ENCODE measurements at regions not wholly inside any gene's neighbourhood (a gene's known extent, or its start where the extent isn't known, plus 50 kb on each side); places are given as distances from the start of the nearest gene placed in this dataset.

DNA sequence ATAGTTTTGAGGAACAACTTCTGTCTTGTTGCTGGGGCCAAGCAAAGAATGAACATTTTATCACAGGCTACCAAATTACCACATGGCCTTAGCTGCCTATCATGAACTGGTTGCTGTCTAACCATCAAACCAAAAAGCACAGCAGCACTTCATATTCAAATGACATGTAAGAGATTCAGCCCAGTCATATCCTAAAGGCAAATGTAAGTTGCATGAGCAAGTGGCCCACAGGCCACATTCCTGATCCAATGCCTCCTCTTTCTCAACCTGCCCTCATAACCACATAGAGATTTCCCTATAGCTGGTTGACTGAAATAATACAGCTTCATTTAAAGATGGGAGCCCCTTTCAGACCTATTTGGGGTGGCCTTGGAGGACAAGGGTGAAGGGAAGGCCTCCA, 572.3 kb downstream of the IRS1 start:
- DNase-seq (ENCODE audit: low read depth in 2 of 3, low spot score in 2 of 3), result no peak

DNA sequence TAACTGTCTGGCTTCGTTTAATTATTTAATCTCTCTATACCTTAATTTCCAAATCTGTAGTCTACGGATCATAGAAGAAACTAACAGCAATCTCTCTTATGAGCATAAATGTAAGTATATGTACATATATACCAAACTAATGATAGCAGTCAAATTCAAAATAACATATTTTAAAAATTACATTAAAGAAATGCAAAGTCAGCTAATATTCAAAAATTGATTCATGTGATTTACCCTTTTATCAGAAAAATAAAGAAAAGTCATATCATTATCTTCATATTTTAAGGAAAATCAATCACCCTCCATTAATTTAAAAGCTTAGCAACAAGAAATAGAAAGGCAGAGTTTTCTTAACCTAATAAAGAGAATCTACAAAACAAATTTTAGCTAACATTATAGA, 575.9 kb downstream of the IRS1 start:
- DNase-seq (ENCODE audit: low read depth in 2 of 3, low spot score in 2 of 3), result no peak

DNA sequence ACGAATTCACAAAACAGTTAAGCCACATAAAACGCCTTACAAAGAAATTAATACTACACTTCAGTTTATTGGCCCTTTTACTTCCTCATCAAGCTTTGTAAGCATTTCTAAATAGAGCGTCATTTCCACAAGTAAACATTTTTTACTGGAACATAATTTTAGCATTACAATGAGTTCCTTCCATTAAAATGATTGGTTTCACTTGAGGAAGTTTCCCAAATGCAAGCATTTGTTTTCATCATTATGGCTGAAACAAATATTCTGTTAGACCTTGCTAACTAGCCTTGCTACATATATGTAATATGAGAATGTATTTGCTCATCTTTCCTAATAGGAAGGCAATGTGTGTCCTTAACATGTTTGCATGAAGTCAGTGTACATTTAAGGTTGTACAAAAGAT, 579.1 kb downstream of the IRS1 start:
- DNase-seq (ENCODE audit: low read depth in 2 of 3, low spot score in 2 of 3), result no peak

DNA sequence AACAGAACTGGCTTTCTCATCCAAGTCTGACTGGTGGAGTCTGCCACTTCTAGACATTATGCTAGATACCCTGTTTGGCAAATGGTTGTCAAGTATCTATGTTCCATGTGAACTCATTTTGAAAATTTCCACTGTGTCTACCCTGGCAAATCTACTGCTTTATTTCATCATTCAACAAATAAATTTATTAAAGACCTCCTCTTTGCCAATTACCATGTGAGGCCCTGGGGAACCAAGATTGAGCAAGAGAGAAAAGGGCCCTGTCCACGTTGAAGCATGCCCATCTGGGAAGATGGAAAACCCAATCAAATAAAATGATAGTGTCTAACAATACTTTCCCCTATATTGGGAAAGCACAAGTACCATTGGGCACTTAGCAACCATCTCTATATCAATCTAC, 582.4 kb downstream of the IRS1 start:
- DNase-seq (ENCODE audit: low read depth in 2 of 3, low spot score in 2 of 3), result no peak

DNA sequence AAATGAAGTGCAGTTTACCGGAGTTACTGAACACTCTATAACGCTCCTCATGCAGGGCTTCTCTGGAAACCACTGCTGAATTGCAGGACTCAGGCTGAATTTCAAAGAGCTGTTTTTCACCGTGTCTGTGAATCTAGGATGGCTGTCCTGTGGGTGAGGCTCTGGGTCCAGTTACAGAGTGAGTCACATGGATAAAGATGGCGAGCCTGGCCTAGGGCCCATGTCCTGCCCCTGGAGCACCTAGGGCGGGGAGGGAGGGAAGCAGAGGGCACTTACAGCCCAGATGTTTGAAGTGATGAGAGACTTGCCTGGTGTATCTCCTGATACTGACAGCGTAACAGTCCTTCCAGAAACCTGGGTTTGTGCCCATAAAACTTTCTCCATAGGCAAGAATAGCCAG, 583.0 kb downstream of the IRS1 start:
- no peak for DNase-seq (ENCODE audit: low read depth in 2 of 3, low spot score in 2 of 3)

DNA sequence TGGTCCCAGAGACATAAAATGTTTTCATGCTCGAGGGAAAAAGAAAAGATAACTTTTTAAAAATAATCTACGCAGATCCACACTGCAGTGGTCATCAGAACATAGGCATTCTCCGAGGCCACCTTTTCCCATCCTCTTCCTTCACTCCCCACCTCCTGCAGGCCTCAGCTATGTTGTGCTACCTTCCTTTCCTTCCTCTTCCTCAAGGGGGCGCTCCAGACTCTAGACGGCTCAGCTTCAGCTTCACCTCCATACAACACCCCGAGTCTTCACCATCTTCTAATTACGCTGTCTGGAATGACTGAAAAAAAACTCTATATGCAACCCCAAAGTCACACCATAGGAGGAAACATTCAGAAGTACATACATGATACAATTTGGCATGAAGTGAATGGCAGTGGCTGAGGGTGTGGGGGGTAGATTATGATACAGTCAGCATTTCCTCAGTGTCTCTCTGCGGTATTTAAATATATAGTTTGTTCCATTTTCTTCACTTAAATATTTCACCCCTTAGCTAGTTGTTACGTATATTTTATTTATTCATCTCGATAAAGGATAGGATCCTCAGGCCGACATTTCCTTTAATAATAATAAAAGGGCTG, 583.6 kb downstream of the IRS1 start:
- peak; percentile 2 to 38 (median 2) for DNase-seq (ENCODE audit: low read depth in 2 of 3, low spot score in 2 of 3)

DNA sequence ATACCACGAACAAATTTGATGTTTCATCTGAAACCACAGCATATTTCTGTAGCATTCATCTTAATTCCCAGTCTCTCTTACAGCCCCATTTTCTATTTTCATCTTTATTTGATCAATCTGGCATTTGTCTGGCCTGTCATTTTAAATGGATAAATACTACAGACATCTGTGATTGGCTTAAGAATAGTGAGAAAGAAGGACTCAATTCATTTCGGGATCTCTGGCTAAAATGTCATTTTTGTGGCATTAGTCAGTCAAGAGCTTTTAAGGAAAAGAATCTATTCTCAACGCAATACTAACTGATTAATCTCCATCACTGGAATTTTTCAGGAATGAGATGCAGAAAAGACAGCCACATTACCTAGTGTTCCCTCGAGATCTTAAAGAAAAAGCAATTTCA, 585.9 kb downstream of the IRS1 start:
- no peak for DNase-seq (ENCODE audit: low read depth in 2 of 3, low spot score in 2 of 3)

DNA sequence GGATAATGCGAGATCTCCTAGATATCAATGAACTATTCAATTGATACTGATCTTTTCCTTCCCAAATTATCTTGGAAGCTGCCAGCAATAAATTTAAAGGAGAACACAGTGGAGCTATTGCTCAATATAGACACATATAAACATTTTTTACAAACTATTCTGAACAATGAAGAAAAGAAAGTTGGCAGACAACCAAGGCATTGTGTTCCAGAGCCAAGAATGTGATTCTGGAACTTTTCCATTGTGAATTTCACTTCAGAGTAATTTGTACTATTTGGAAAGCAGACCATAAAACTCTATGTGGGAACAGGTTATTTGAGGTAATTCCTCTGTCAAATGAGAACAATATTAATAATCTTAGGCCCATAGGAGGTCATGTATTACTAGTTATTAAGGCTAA, 588.2 kb downstream of the IRS1 start:
- no peak for DNase-seq (ENCODE audit: low read depth in 2 of 3, low spot score in 2 of 3)

DNA sequence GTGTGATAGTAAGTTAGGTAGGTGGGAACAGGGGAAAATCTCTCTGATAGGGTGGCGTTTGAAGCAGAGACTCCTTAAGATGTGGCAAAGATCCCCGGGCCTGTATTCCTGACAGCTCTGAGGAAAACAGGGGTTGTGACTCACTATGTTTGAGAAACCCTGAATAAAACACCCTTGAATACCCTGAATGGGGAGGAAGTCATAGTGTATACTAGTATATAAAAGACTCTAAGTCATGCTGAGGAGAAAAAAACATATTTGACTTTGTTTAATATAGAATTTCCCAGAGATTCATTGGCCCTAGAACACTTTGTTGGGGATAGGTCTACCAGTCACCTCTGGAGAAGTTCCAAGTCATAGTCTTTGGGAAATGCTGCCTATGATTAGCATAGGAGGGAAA, 590.9 kb downstream of the IRS1 start:
- DNase-seq (ENCODE audit: low read depth in 2 of 3, low spot score in 2 of 3), result no peak

DNA sequence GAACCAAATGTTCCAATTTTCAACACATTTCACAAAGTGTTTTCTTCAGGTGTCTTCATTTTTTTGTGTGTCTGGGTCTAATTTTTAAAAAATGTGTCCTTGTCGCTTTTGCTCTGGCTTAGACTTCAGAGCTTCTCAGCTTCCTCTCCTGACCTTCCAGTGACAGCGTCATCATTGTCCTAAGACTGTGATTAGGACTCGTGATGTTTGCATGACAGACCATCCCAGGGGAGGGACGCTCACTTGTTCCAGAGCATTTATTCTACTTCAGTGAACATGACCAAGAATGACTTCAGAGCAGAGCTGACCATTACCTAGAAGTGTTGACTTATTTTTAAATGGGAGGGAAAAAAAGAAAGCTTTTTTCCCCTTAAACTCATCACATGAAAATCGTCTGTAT, 591.9 kb downstream of the IRS1 start:
- DNase-seq (ENCODE audit: low read depth in 2 of 3, low spot score in 2 of 3), result no peak

DNA sequence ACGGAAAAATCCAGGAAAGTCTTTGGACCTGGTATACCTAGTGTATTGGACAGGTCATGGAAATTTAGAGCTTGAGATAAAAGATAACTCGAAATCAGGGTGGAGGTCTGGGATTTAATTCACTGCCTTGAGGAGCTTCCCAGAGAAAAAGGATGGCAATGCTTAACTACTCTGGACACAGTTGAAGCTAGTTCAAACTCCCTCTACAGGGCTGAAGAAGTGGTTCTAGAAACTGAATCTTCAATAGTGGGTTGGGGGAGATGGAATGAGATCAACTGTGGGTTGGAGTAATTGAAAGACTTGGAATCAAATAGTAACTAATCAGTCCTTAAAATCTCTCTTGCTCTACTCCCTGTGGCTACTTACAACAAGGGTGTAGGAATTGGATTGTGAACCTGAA, 600.1 kb downstream of the IRS1 start:
- no peak for DNase-seq (ENCODE audit: low read depth in 2 of 3, low spot score in 2 of 3)

DNA sequence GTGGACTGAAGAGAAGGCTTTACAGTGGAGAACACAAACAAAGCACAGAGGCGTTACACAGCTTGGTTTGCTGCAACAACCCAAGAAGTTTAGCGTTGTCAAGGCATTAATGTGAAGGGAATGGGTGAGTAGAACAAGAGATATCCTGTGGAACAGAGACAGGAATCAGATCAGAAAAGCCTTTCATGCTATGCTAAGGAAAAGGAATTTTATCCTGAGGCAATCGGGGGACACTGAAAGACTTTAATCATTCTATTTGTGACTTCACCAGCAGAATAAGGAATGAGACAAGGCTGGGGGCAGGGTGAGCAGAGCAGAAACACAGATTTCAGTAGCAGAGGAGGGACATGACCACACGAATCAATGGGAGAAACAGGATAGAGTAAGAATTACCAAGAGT, 600.7 kb downstream of the IRS1 start:
- DNase-seq (ENCODE audit: low read depth in 2 of 3, low spot score in 2 of 3), result no peak

DNA sequence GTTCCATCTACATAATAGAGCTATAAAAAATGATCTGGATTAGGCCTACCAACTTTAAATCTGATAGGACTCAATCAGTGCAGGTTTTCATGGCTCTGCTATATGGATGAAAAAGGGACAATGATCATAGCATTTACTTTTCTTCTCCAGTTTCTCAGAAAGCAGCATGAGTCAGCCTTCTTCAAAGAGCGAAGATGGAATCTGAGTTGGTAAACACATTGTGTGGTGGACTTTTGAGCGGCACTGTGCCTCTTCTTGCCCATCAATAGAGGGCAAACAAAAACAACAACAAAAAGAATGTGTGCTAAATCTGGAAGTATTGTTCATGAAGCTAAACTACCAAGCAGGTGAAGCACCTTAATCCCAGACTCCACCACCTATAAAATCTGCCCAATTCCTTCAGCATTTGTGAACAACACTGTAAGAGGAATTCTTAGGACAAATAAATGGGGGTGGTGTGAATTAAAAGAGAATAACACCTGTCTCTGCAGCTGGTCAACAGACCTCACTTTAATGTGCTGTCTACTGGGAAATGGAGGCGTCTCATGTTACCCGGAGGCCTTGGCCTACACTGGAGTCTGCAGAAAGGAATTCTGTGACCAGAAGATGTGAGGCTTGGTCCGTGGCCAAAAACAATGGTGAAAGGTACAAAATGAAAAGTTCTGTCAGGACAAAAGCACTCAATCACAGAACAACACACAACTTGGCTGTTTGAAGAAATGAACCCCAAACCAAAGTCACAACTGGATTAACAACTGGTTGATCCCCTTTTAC, 609.0 kb downstream of the IRS1 start:
- no peak for DNase-seq (ENCODE audit: low read depth in 2 of 3, low spot score in 2 of 3)

DNA sequence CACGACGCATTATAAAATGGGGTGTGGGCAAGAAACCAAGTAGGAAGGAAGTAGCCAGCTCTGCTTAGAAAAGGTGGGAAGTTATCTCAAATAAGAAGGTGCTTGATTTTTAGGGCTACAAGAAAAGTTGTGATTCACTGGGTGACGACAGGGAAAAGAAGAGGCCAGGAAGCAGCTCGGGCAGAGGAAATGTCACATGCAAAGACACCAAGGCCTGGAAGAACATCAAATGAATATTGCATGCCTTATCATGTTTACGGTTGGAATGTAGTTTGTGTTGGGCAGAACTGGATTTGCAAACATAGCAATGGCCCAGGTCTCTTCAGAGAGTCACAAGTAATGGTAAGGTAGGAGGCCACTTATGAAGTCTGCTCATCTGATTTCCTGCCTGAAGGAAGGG, 610.6 kb downstream of the IRS1 start:
- no peak for DNase-seq (ENCODE audit: low read depth in 2 of 3, low spot score in 2 of 3)

DNA sequence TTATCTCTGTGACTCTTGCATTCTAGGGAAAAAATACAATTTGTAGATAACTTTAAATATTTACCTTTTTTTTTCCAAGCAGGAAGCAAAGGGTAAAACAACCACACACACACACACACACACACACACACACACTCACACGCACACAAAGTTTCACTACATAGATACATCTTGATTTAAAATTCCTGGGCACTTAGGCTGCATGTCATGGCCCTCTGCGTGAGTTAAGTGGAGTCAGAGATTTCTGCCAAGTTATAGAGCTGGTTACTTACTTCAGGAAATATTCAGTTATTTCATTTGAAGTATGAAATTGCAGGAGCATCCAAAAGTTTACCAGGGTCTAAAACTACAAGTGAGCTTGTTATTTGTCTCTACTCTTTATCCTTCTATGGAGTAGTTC, 612.0 kb downstream of the IRS1 start:
- no peak for DNase-seq (ENCODE audit: low read depth in 2 of 3, low spot score in 2 of 3)

DNA sequence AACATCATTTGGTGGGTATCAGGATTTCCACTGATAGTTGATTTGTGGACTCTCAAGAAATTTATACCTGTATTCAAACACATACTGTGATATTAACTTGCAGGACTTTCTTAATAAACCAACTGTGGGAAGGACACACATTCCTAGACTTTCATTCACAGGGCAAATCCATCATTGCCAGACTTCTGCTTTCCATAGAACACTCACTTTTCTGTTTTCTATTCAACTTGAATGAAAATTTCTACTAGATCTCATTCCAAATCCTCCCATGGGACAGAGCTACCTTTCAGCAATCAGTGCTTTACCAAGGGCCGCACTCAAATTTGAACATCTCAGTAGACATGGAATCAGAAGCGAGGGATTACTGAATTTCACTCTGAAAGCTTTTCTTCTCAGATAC, 612.5 kb downstream of the IRS1 start:
- no peak for DNase-seq (ENCODE audit: low read depth in 2 of 3, low spot score in 2 of 3)

DNA sequence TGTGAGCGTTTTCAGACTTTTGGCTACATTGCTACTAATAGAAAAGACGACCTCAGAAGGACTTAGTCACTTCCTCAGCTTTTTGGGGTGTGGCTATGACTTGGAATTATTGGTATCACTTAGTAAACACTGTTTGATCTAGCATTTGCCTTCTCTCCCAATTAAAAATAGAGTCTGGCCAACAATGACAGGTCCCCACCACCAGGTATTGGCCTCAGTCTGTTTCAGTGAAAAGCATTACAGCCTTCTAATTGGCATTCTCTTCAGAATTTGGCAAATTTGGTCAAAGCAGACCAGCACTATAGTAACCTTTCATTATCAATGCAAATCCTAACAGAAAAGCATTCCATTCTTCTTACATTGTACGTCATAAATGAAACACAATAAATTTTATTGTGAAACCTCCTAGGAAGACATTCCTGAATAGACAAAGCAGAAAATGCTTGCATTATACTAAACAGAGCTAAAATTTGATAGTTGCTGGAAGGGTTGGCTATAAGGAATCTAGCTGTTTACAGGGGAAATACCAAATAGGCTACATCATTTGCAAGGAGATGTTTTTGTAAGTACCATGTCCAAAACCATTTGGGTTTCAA, 613.9 kb downstream of the IRS1 start:
- no peak for DNase-seq (ENCODE audit: low read depth in 2 of 3, low spot score in 2 of 3)

DNA sequence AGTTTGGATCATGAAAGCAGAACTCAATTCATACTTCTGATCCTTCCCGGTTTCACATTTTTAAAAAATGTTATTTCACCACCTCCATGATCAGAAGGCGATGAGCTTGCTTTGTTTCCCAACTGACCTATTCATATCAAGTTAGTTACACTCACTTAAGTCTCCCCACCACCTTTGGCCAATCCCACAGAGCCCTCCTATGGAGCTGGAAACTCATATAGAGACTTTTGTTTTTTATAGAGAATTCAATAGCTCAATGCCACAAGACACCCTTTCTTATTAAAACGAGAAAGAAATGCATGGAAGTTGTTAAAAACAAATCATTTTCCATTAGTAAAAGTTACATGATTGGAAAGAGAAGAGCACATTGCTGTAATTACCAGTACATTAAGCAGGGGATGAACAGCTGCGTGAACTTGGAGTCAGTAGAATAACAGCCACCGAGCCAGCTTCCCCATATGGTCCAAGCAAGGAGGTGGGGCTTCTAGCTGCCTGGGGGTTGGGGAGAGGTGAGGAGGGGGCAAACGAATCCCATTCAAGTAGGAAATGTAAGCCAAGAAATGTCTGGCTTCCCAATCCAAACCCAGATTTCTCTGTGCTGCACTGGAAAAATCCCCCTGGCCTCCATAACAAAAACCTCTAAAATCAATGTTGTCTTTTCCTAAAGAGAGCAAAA, 614.5 kb downstream of the IRS1 start:
- no peak for DNase-seq (ENCODE audit: low read depth in 2 of 3, low spot score in 2 of 3)

DNA sequence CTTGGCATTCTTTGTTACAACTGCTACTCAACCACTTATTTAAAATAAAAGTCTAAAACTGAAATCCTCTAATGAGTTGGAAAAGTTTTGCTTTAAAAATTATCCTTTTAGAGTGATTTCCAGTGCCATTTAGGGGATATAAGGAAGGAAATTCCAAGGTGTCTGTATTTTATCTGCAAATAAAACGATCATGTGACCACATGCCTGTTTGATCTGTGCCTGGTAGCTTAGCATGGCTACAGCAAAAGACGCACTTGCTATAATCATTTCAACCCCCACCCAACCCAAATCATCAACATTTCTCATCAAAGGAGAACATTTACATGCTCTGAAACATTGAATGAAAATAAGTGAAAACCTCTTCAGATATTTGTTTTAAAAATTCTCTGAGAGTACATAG, 615.1 kb downstream of the IRS1 start:
- no peak for DNase-seq (ENCODE audit: low read depth in 2 of 3, low spot score in 2 of 3)

DNA sequence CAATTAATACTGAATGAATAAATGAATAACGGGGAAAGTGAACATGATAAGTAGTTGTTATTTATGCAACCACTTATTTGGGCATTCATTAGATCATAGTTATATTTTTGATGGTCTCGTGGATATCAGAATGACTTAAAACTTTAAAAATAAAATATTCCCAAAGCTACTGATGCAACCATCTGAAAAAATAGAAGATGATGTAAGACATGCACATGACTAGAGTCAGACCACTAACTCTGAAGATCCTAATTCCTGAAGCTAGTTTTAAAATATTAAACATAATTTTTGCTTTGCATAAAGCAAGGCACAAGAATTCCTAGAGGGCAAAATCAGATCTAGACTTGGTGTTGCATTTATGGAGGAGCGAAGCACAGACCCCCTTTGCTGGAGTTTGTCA, 616.1 kb downstream of the IRS1 start:
- no peak for DNase-seq (ENCODE audit: low read depth in 2 of 3, low spot score in 2 of 3)

DNA sequence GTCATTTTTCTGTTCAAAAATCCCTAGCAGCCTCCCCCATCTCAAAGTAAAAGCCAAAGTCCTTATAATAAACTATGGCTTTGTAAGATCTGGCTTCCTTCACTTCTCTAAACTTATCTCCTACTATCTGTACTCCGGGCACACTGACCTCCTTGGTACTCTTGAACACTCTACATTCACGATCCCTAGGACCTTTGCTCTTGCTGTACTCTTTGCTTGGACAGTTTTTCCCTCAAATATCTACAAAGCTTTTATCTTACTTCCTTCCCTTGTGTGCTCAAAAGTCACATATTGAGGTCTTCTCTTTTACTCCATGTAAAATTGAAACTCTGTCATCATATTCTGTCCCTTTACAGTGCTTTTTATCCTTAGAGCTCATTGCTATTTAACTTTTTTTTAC, 616.6 kb downstream of the IRS1 start:
- DNase-seq (ENCODE audit: low read depth in 2 of 3, low spot score in 2 of 3), result no peak

DNA sequence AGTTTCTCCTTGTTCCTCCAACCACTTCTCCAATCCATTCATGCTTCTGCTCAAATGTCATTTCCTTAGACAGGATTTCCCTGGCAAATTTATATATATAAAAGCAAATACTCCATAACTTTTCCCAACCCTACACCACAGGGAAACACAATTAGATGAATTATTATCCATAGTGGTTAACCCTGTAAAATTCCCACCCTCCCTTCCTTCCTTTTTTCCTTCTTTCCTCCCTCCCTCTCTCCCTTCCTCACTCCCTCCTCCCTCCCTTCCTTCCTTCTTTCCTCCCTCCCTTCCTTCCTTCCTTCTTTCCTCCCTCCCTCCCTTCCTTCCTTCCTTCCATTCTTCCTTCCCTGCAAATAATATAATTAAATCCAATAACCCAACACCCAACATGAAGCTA, 617.7 kb downstream of the IRS1 start:
- no peak for DNase-seq (ENCODE audit: low read depth in 2 of 3, low spot score in 2 of 3)
